ENCODE measurements at regions not wholly inside any gene's neighbourhood (a gene's known extent, or its start where the extent isn't known, plus 50 kb on each side); places are given as distances from the start of the nearest gene placed in this dataset.

- Histone ChIP-seq H3K27me3 (no peaks in the 10 kb centered on the region), H3K9me3 (ENCODE audit: low read depth) (no peaks in the 10 kb centered on the region), H3K27ac (no peak overlapping the region), H3K4me1 (ENCODE audit: low read depth) (peaks cover 12% of the 10 kb centered on the region), H3K4me3 (no peak overlapping the region), H3K36me3 (no peaks in the 10 kb centered on the region)
- no peak for DNase-seq (ENCODE audit: low read depth in 1 of 2, low spot score in 1 of 2)
- no peak for TF ChIP-seq CTCF (IDR thresholded peaks at IDR 0.05; ENCODE audit: low read depth, low read length)
These were observed 288.7 kb downstream of the AKAIN1 start for GRCh38 chr18:4908328-4908727.

GRCh38 chr18:4906856-4907255 is 290.2 kb downstream of the AKAIN1 start:
- no peak overlapping the region for H3K4me3 ChIP-seq
- H3K36me3 ChIP-seq = no peaks in the 10 kb centered on the region
- no peaks in the 10 kb centered on the region for H3K9me3 ChIP-seq (ENCODE audit: low read depth)
- no peak for TF ChIP-seq CTCF (IDR thresholded peaks at IDR 0.05; ENCODE audit: low read depth, low read length)
- DNase-seq (ENCODE audit: low read depth in 1 of 2, low spot score in 1 of 2) = no peak
- H3K27me3 ChIP-seq = no peaks in the 10 kb centered on the region
- H3K4me1 ChIP-seq (ENCODE audit: low read depth) = peaks cover 12% of the 10 kb centered on the region
- H3K27ac ChIP-seq = no peak overlapping the region

- DNase-seq (ENCODE audit: low read depth in 1 of 2, low spot score in 1 of 2) = no peak
- Histone ChIP-seq H3K27me3 (no peaks in the 10 kb centered on the region), H3K27ac (no peak overlapping the region), H3K4me3 (no peak overlapping the region), H3K36me3 (no peaks in the 10 kb centered on the region), H3K4me1 (ENCODE audit: low read depth) (no peaks in the 10 kb centered on the region), H3K9me3 (ENCODE audit: low read depth) (no peaks in the 10 kb centered on the region)
- TF ChIP-seq CTCF (IDR thresholded peaks at IDR 0.05; ENCODE audit: low read depth, low read length) = no peak
These were observed 308.6 kb downstream of the AKAIN1 start for GRCh38 chr18:4888251-4889040.

GRCh38 chr18:4878480-4878879 is 318.6 kb downstream of the AKAIN1 start:
- no peak overlapping the region for H3K27ac ChIP-seq
- no peak overlapping the region for H3K4me3 ChIP-seq
- no peaks in the 10 kb centered on the region for H3K36me3 ChIP-seq
- DNase-seq (ENCODE audit: low read depth in 1 of 2, low spot score in 1 of 2) = no peak
- TF ChIP-seq CTCF (IDR thresholded peaks at IDR 0.05; ENCODE audit: low read depth, low read length) = no peak
- H3K9me3 ChIP-seq (ENCODE audit: low read depth) = no peaks in the 10 kb centered on the region
- no peaks in the 10 kb centered on the region for H3K27me3 ChIP-seq
- no peaks in the 10 kb centered on the region for H3K4me1 ChIP-seq (ENCODE audit: low read depth)

GRCh38 chr18:4871197-4871596 is 325.9 kb downstream of the AKAIN1 start:
- H3K9me3 ChIP-seq (ENCODE audit: low read depth) = no peaks in the 10 kb centered on the region
- no peak for TF ChIP-seq CTCF (IDR thresholded peaks at IDR 0.05; ENCODE audit: low read depth, low read length)
- no peak overlapping the region for H3K4me3 ChIP-seq
- no peak overlapping the region for H3K27ac ChIP-seq
- DNase-seq (ENCODE audit: low read depth in 1 of 2, low spot score in 1 of 2) = no peak
- H3K36me3 ChIP-seq = no peaks in the 10 kb centered on the region
- no peaks in the 10 kb centered on the region for H3K27me3 ChIP-seq
- no peaks in the 10 kb centered on the region for H3K4me1 ChIP-seq (ENCODE audit: low read depth)

Data from cardiac muscle cell (in vitro differentiated cells and primary cell).